ENCODE measurements at regions not wholly inside any gene's neighbourhood (a gene's known extent, or its start where the extent isn't known, plus 50 kb on each side); places are given as distances from the start of the nearest gene placed in this dataset.

DNA sequence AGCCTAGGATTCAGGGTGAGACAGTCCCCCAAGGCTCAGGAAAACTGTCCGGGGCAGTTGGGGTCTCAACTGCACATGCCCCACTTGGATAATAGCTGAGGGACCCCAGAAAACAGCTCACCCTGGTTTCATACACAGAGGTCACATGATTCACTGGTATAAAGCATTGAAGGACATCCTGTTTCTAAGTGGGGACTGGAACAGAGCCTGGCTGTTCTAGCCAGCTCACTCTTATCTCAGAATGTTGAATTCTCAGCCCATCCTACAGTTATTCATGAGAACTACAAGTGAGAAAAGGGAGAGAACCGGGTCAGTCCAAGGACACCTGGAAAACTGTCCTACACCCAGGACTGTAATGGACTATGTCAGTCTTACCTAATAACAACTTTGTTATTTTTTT is 170.9 kb downstream of the FGF1 start:
- peaks cover 3% of the 10 kb centered on the region for H3K27me3 Mint-ChIP-seq
- DNase-seq (ENCODE audit: extremely low spot score, unreplicated experiment) = no peak
- H3K4me1 Mint-ChIP-seq (ENCODE audit: unreplicated experiment) = peaks cover 24% of the 10 kb centered on the region
- H3K4me3 Mint-ChIP-seq = no peak overlapping the region
- H3K36me3 Mint-ChIP-seq = peaks cover 8% of the 10 kb centered on the region
- H3K9me3 Mint-ChIP-seq = peaks cover 12% of the 10 kb centered on the region
- no peak overlapping the region for H3K27ac Mint-ChIP-seq
- TF ChIP-seq, protein P1, sequence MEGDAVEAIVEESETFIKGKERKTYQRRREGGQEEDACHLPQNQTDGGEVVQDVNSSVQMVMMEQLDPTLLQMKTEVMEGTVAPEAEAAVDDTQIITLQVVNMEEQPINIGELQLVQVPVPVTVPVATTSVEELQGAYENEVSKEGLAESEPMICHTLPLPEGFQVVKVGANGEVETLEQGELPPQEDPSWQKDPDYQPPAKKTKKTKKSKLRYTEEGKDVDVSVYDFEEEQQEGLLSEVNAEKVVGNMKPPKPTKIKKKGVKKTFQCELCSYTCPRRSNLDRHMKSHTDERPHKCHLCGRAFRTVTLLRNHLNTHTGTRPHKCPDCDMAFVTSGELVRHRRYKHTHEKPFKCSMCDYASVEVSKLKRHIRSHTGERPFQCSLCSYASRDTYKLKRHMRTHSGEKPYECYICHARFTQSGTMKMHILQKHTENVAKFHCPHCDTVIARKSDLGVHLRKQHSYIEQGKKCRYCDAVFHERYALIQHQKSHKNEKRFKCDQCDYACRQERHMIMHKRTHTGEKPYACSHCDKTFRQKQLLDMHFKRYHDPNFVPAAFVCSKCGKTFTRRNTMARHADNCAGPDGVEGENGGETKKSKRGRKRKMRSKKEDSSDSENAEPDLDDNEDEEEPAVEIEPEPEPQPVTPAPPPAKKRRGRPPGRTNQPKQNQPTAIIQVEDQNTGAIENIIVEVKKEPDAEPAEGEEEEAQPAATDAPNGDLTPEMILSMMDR (conservative IDR thresholded peaks at IDR 0.05) = no peak

DNA sequence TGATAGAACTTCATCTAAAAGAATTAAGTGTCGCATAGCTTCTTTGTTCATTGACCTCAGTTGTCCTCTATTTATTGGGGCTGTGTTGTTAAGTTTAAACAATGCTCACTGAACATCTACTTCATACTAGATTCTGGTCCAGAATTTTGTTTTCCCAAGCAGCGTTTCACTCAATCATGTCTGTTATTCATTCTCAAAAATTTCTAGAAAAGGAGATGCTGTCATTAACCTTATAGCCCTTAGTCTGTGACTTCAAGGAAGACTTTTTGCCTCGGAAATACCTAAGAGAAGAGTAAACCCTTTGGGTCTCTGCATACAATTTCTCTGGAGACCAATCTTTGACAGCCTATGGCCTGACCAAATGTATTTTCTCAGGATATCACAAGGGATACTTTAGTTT is 171.7 kb downstream of the FGF1 start:
- peaks cover 24% of the 10 kb centered on the region for H3K4me1 Mint-ChIP-seq (ENCODE audit: unreplicated experiment)
- H3K27ac Mint-ChIP-seq = no peak overlapping the region
- TF ChIP-seq, protein P1 (conservative IDR thresholded peaks at IDR 0.05) = no peak
- no peak for DNase-seq (ENCODE audit: extremely low spot score, unreplicated experiment)
- no peak overlapping the region for H3K4me3 Mint-ChIP-seq
- H3K9me3 Mint-ChIP-seq = peaks cover 12% of the 10 kb centered on the region
- peaks cover 3% of the 10 kb centered on the region for H3K27me3 Mint-ChIP-seq
- H3K36me3 Mint-ChIP-seq = peaks cover 8% of the 10 kb centered on the region

DNA sequence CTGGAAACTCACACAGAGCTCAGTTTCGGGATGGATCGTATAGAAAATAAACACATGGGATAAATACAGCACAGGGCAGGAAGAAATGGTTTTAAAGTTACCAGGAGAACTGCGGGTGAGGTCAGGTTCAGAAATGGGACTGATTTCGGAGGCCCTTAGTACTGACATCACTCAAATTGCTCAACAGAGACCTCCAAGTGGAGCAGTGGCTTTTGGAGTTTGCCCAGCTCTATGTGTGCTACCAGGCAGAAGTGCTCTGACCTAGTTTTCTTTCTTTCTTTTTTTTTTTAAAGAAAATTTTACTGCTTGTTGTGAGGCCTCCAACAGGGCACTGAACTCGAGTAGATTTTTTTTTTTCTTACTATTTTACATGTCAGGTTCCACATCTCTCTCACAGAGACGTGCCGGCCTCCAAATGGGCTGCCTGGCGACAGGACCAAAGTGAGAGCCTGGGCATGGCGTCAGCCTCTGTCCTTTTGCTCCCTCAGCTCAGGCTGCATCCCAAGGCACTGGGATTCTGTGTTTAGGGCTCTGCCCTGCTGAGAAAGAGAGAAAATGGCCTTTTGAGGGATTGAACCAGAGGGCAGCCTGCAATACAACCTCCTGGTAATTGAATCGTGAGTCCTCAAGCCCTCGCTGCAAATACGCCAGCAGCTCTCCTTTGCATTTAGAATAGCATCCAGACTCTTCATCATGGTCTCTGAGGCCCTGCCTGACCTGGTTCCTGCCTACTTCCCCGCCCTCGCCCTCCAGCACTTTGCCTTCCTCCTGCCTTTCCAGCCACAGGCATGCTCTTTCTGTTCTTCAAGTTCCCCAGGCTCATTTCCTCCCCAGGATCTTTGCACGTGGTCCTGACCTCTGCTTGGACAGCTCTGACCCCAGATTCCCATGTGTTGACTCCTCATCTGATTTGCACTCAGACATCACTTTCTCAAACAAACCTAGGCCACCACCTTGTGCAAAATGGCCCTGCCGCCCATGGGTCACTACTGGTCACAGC is 173.5 kb downstream of the FGF1 start:
- Mint-ChIP-seq H3K36me3 (peaks cover 8% of the 10 kb centered on the region), H3K4me3 (peak overlapping the region; percentile 3), H3K4me1 (ENCODE audit: unreplicated experiment) (peaks cover 34% of the 10 kb centered on the region), H3K9me3 (peaks cover 12% of the 10 kb centered on the region), H3K27ac (no peak overlapping the region), H3K27me3 (peaks cover 6% of the 10 kb centered on the region)
- DNase-seq (ENCODE audit: extremely low spot score, unreplicated experiment) = no peak
- TF ChIP-seq, protein P1 (conservative IDR thresholded peaks at IDR 0.05) = no peak

DNA sequence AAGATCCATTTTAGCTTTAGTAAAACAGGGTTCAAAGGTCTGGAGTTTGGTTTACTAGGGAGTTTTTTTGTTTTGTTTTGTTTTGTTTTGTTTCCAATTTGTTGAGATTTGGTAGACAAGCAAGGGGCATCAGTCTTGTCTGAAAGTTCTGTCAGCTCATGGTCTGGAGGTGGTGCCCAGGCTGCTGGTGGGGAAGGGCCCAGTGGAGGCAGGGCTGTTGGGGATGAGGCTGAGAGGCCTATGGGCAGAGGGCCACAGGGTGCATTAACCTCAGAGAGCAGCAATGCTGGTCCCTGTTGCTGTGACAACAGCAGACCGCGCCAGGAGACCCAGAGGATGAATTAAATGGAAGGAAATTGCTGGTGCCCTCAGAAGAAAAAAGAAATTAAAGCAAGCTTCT is 174.5 kb downstream of the FGF1 start:
- H3K36me3 Mint-ChIP-seq = peaks cover 4% of the 10 kb centered on the region
- H3K9me3 Mint-ChIP-seq = peaks cover 4% of the 10 kb centered on the region
- DNase-seq (ENCODE audit: extremely low spot score, unreplicated experiment) = no peak
- H3K27me3 Mint-ChIP-seq = peaks cover 9% of the 10 kb centered on the region
- peaks cover 41% of the 10 kb centered on the region for H3K4me1 Mint-ChIP-seq (ENCODE audit: unreplicated experiment)
- TF ChIP-seq, protein P1 (conservative IDR thresholded peaks at IDR 0.05) = no peak
- no peak overlapping the region for H3K27ac Mint-ChIP-seq
- no peak overlapping the region for H3K4me3 Mint-ChIP-seq

DNA sequence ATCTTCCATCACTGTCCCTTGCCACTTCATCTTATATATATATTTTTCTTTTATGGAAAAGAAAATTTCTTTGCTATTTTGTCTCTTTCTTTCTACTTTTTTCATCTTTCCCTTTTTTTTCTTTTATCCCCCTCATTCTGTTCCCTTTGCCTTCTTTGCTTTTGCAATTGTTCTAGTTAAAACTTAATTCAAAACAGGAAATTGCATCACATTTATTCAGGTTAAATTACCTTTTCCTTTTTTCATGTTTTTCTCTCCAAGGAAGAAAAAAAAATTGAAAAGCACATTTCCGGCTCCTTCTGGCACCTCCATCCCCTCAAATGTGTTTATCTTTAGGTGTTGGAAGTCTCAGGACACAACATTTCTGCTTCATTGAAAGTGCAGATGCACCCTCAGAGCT is 176.9 kb downstream of the FGF1 start:
- H3K4me1 Mint-ChIP-seq (ENCODE audit: unreplicated experiment) = peaks cover 45% of the 10 kb centered on the region
- H3K27ac Mint-ChIP-seq = peak overlapping the region; percentile 88
- H3K9me3 Mint-ChIP-seq = no peaks in the 10 kb centered on the region
- no peaks in the 10 kb centered on the region for H3K36me3 Mint-ChIP-seq
- H3K4me3 Mint-ChIP-seq = peak overlapping the region; percentile 81
- H3K27me3 Mint-ChIP-seq = peaks cover 11% of the 10 kb centered on the region
- DNase-seq (ENCODE audit: extremely low spot score, unreplicated experiment) = no peak
- TF ChIP-seq, protein P1 (conservative IDR thresholded peaks at IDR 0.05) = no peak

Data from type B pancreatic cell (in vitro differentiated cells).